Natural killer cell (primary cell): ENCODE measurements at regions not wholly inside any gene's neighbourhood (a gene's known extent, or its start where the extent isn't known, plus 50 kb on each side); places are given as distances from the start of the nearest gene placed in this dataset.
"Not testable (repeated sequence)": the region's sequence is repeated elsewhere in the genome, so short reads cannot be mapped to it uniquely, and the experiment has no call there.

ENCODE experiments used
- ATAC-seq, 3 donors: fragments of 150-1000 bp in 2 of 3; fragments of 200-7000 bp in 1 of 3; cut with Tn5 transposase; 1 replicate in 1 of 3; 2 replicates in 2 of 3; pipeline ENCODE4 v1.10.0; 2021; ENCODE audit warnings: mild to moderate bottlenecking in 2 of 3, moderate library complexity in 2 of 3
- DNase-seq, 2 donors: peaks; one replicate each; pipeline versions ENCODE4 v3.0.0 to v3.0.0-alpha.2; 2013 to 2021; ENCODE audit warnings: mixed read lengths in 1 of 2
- H3K27ac ChIP-seq: one replicate; pipeline ENCODE4 v1.5.1; 2013; ENCODE audit warnings: mild to moderate bottlenecking, low read length
- H3K27me3 ChIP-seq: one replicate; pipeline ENCODE4 v1.6.1; 2013; ENCODE audit warnings: low read length; ENCODE audit not compliant: control insufficient read depth, insufficient read depth
- H3K36me3 ChIP-seq: one replicate; pipeline ENCODE4 v1.6.1; 2013; ENCODE audit warnings: low read length; ENCODE audit not compliant: control insufficient read depth, insufficient read depth
- H3K4me1 ChIP-seq: one replicate; pipeline ENCODE4 v1.6.1; 2013; ENCODE audit warnings: low read length; ENCODE audit not compliant: control insufficient read depth, insufficient read depth
- H3K4me3 ChIP-seq: one replicate; pipeline ENCODE4 v1.5.1; 2013; ENCODE audit warnings: low read length
- H3K9me3 ChIP-seq: one replicate; pipeline ENCODE4 v1.6.1; 2013; ENCODE audit warnings: low read length; ENCODE audit not compliant: control insufficient read depth, insufficient read depth
- H3K27ac Mint-ChIP-seq, 2 donors: one replicate each; pipeline ENCODE4 v1.8.0; 2022; ENCODE audit warnings: mild to moderate bottlenecking in 2 of 2, mixed read lengths in 2 of 2, moderate library complexity in 1 of 2
- H3K27me3 Mint-ChIP-seq, 2 donors: one replicate each; pipeline ENCODE4 v1.8.0; 2022; ENCODE audit warnings: low read depth in 2 of 2, mixed read lengths in 2 of 2
- H3K36me3 Mint-ChIP-seq: one replicate; pipeline ENCODE4 v1.8.0; 2022; ENCODE audit warnings: mixed read lengths
- H3K4me1 Mint-ChIP-seq, 2 donors: one replicate each; pipeline ENCODE4 v1.8.0; 2022; ENCODE audit warnings: mixed read lengths in 2 of 2
- H3K4me3 Mint-ChIP-seq: one replicate; pipeline ENCODE4 v1.8.0; 2022; ENCODE audit warnings: mild to moderate bottlenecking, moderate library complexity, mixed read lengths
- H3K9me3 Mint-ChIP-seq, 2 donors: one replicate each; pipeline ENCODE4 v1.8.0; 2022; ENCODE audit warnings: mixed read lengths in 2 of 2
- WGBS: methylation state at CpG from one replicate; pipeline ENCODE4 v1.1.7; 2013; ENCODE audit warnings: missing lambda C conversion rate; ENCODE audit not compliant: insufficient coverage; 5-methylcytosine and 5-hydroxymethylcytosine counted together
- intact Hi-C: fragments of 100-400 bp; cut with micrococcal nuclease; formaldehyde crosslinking; loops from one replicate; pipeline ENCODE4 v1.14.2; 2022
- TF ChIP-seq, protein P1 (sequence below): fragments of 200-600 bp; IDR thresholded peaks from one replicate; pipeline ENCODE4 v1.8.0; 2022; ENCODE audit warnings: antibody characterized with exemption

- H3K4me3 Mint-ChIP-seq, H3K9me3 ChIP-seq, H3K9me3 Mint-ChIP-seq, intact Hi-C loops, H3K27me3 Mint-ChIP-seq, H3K27ac ChIP-seq, H3K27me3 ChIP-seq, ATAC-seq, H3K4me3 ChIP-seq, H3K4me1 ChIP-seq, H3K36me3 ChIP-seq, H3K27ac Mint-ChIP-seq, H3K4me1 Mint-ChIP-seq, H3K36me3 Mint-ChIP-seq, DNase-seq: not testable (repeated sequence)
- WGBS = 97% methylated on average over 7 of the region's 18 CpGs
These were observed 148.2 kb downstream of the GOSR1 start for GRCh38 chr17:30625380-30625779.

DNA sequence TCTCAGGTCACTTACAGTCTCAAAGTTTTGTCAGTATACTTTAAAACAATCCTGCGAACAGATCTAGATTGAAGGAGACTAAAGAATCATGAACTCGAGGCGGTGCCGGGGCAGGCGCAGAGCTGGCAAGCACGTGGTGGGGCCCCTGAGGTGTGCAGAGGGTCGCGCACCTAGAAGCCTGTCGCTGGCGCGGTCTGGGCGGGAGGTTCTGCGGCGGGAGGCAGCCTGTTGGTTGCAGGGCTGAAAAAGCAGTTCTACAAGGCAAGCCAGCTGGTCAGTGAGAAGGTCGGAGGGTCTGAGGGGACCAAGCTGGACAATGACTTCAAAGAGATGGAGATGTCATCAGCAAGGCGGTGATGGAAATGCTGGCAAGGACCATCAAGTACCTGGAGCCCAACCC, 147.0 kb downstream of the GOSR1 start:
- H3K9me3 Mint-ChIP-seq, H3K4me1 Mint-ChIP-seq, H3K27me3 Mint-ChIP-seq, DNase-seq, ATAC-seq, H3K36me3 Mint-ChIP-seq, H3K4me3 ChIP-seq, H3K9me3 ChIP-seq, H3K36me3 ChIP-seq, H3K4me3 Mint-ChIP-seq, H3K27ac ChIP-seq, H3K4me1 ChIP-seq, H3K27me3 ChIP-seq, intact Hi-C loops: not testable (repeated sequence)
- H3K27ac Mint-ChIP-seq = peak overlapping the region in 1 of 2 donors; percentile 29
- WGBS = 98% methylated on average over 16 of the region's 16 CpGs

DNA sequence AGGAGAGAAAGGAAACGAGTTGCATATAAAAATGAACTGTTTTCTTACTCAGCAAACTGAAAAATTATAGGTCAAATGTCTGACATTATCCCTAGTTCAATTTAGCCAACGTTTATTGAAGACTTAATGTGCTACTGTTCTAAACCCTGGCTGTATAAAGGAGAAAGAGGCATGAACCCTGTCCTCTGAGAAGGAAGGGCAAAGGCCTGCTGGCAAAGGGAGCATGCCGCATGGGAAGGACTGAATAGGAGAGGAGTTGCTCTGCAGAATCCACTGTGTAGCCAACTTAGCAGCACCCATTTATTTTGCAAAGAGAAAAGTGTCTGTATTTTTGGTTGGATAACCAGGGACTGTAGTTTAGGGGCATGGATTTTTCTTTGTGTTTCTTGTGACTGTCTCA, 132.5 kb downstream of the GOSR1 start:
- ATAC-seq, H3K27me3 ChIP-seq, H3K27me3 Mint-ChIP-seq, H3K9me3 ChIP-seq, H3K27ac ChIP-seq, H3K36me3 ChIP-seq, H3K4me1 ChIP-seq, H3K4me3 ChIP-seq, H3K9me3 Mint-ChIP-seq, H3K4me3 Mint-ChIP-seq, H3K27ac Mint-ChIP-seq, H3K36me3 Mint-ChIP-seq, DNase-seq: not testable (repeated sequence)
- H3K4me1 Mint-ChIP-seq = peaks cover 7 to 13% of the 10 kb centered on the region in 2 donors
- 40% methylated on average over 1 of the region's 3 CpGs for WGBS
- intact Hi-C loops = loop anchor here (10.0 kb wide), 1 partner anchor 105 kb away; no protein-coding TSS in a partner anchor

GRCh38 chr17:30605523-30605922, 128.3 kb downstream of the GOSR1 start:
- H3K4me3 Mint-ChIP-seq = no peak overlapping the region
- H3K27me3 ChIP-seq = no peaks in the 10 kb centered on the region
- H3K36me3 Mint-ChIP-seq = no peaks in the 10 kb centered on the region
- no peaks in the 10 kb centered on the region for H3K9me3 ChIP-seq
- no peaks in the 10 kb centered on the region for H3K27me3 Mint-ChIP-seq
- H3K4me1 ChIP-seq = peaks cover 4% of the 10 kb centered on the region
- no peaks in the 10 kb centered on the region for H3K9me3 Mint-ChIP-seq
- no peak overlapping the region for H3K4me3 ChIP-seq
- intact Hi-C loops = loop anchor here (10.0 kb wide), 1 partner anchor 109 kb away; no protein-coding TSS in a partner anchor
- H3K36me3 ChIP-seq = no peaks in the 10 kb centered on the region
- no CpG with 5 or more reads among the region's 4 CpGs for WGBS
- ATAC-seq = no peak
- H3K4me1 Mint-ChIP-seq = peaks cover 21 to 28% of the 10 kb centered on the region in 2 donors
- no peak overlapping the region for H3K27ac ChIP-seq
- H3K27ac Mint-ChIP-seq = no peak overlapping the region
- TF ChIP-seq, protein P1, sequence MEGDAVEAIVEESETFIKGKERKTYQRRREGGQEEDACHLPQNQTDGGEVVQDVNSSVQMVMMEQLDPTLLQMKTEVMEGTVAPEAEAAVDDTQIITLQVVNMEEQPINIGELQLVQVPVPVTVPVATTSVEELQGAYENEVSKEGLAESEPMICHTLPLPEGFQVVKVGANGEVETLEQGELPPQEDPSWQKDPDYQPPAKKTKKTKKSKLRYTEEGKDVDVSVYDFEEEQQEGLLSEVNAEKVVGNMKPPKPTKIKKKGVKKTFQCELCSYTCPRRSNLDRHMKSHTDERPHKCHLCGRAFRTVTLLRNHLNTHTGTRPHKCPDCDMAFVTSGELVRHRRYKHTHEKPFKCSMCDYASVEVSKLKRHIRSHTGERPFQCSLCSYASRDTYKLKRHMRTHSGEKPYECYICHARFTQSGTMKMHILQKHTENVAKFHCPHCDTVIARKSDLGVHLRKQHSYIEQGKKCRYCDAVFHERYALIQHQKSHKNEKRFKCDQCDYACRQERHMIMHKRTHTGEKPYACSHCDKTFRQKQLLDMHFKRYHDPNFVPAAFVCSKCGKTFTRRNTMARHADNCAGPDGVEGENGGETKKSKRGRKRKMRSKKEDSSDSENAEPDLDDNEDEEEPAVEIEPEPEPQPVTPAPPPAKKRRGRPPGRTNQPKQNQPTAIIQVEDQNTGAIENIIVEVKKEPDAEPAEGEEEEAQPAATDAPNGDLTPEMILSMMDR = no peak
- DNase-seq = no peak

DNA sequence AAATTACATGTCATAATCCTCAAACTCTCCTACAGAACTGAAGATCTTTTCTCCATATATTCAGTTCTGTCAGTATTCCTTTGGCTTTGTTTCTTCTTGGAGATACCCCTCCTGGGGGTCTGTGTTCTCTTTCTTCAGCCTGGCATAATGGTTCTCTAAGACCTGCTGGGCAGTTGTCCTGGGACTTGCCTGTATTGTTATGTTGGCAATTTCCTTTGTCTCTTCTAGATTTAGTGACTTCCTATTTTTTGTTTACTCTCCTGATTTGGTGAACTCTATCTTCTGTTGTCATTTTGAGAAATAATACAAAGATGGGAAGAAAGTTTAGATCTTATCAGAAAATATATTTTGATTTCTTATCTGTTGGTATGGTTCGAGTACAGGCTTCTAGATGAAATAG, 127.8 kb downstream of the GOSR1 start:
- no peaks in the 10 kb centered on the region for H3K9me3 Mint-ChIP-seq
- DNase-seq = no peak
- Histone ChIP-seq H3K4me1 (peaks cover 4% of the 10 kb centered on the region), H3K27me3 (no peaks in the 10 kb centered on the region), H3K36me3 (no peaks in the 10 kb centered on the region), H3K27ac (no peak overlapping the region), H3K9me3 (no peaks in the 10 kb centered on the region), H3K4me3 (no peak overlapping the region)
- WGBS = no CpG with 5 or more reads among the region's 1 CpG
- no peak for ATAC-seq
- no peak overlapping the region for H3K27ac Mint-ChIP-seq
- intact Hi-C loops = loop anchor here (10.0 kb wide), 1 partner anchor 110 kb away; no protein-coding TSS in a partner anchor
- no peaks in the 10 kb centered on the region for H3K36me3 Mint-ChIP-seq
- H3K27me3 Mint-ChIP-seq = no peaks in the 10 kb centered on the region
- H3K4me1 Mint-ChIP-seq = peaks cover 21 to 29% of the 10 kb centered on the region in 2 donors
- peak overlapping the region; percentile 17 for H3K4me3 Mint-ChIP-seq
- TF ChIP-seq, protein P1 = no peak

GRCh38 chr17:30602396-30602795, 125.2 kb downstream of the GOSR1 start:
- not testable (repeated sequence) for H3K27me3 Mint-ChIP-seq, H3K4me3 ChIP-seq, H3K9me3 Mint-ChIP-seq, DNase-seq, H3K27ac ChIP-seq, H3K36me3 Mint-ChIP-seq, H3K9me3 ChIP-seq, H3K27me3 ChIP-seq, ATAC-seq, H3K36me3 ChIP-seq
- intact Hi-C loops = loop anchor here (10.0 kb wide), 1 partner anchor 112 kb away; no protein-coding TSS in a partner anchor
- H3K4me1 ChIP-seq = peaks cover 12% of the 10 kb centered on the region
- peak overlapping the region in 1 of 2 donors; percentile 75 for H3K27ac Mint-ChIP-seq
- peaks cover 30 to 37% of the 10 kb centered on the region in 2 donors for H3K4me1 Mint-ChIP-seq
- peak overlapping the region; percentile 88 for H3K4me3 Mint-ChIP-seq
- WGBS = no CpG with 5 or more reads among the region's 2 CpGs

DNA sequence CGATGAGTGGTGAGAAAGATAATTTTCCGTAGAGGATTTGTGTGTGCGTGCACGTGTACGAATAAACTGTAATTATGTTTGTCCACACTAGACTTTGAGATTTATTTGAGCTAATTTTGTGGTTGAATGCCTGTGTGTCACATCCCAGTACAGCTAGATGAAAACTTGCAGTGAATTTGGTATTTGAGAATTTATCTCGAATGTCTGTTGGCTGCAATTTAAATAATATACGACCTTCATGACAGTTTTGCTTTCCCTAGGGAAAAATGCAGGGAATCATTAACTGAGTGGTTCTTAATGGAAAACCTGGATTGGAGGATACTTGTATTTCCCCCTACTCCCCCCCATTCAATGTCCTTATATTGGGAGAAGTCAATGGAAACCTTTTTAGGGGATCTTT, 124.8 kb downstream of the GOSR1 start:
- not testable (repeated sequence) for H3K9me3 ChIP-seq, H3K27me3 Mint-ChIP-seq, H3K9me3 Mint-ChIP-seq, H3K27me3 ChIP-seq, H3K27ac ChIP-seq, H3K36me3 Mint-ChIP-seq, H3K36me3 ChIP-seq, ATAC-seq, H3K4me3 ChIP-seq, DNase-seq
- Mint-ChIP-seq H3K4me3 (peak overlapping the region; percentile 88), H3K27ac (peak overlapping the region; percentile 52 to 75), H3K4me1 (peaks cover 30 to 34% of the 10 kb centered on the region in 2 donors)
- H3K4me1 ChIP-seq = peaks cover 12% of the 10 kb centered on the region
- 85% methylated on average over 7 of the region's 7 CpGs for WGBS
- intact Hi-C loops = loop anchor here (10.0 kb wide), 1 partner anchor 113 kb away; no protein-coding TSS in a partner anchor
